Epithelial cell of proximal tubule (primary cell): ENCODE measurements at regions not wholly inside any gene's neighbourhood (a gene's known extent, or its start where the extent isn't known, plus 50 kb on each side); places are given as distances from the start of the nearest gene placed in this dataset.

Source experiments
- DNase-seq: peaks from one replicate; pipeline ENCODE4 v3.0.0-alpha.2; 2011; ENCODE audit warnings: low read depth
- H3K4me3 ChIP-seq: 2 replicates; pipeline ENCODE4 v1.5.1; 2011; ENCODE audit warnings: low read depth, mild to moderate bottlenecking, low read length
- TF ChIP-seq, protein P1 (sequence below): conservative IDR thresholded peaks from 2 replicates; pipeline ENCODE4 v1.5.1; 2012; ENCODE audit warnings: low read depth, mild to moderate bottlenecking, low read length

- H3K4me3 ChIP-seq: no peak overlapping the region
- TF ChIP-seq, protein P1, sequence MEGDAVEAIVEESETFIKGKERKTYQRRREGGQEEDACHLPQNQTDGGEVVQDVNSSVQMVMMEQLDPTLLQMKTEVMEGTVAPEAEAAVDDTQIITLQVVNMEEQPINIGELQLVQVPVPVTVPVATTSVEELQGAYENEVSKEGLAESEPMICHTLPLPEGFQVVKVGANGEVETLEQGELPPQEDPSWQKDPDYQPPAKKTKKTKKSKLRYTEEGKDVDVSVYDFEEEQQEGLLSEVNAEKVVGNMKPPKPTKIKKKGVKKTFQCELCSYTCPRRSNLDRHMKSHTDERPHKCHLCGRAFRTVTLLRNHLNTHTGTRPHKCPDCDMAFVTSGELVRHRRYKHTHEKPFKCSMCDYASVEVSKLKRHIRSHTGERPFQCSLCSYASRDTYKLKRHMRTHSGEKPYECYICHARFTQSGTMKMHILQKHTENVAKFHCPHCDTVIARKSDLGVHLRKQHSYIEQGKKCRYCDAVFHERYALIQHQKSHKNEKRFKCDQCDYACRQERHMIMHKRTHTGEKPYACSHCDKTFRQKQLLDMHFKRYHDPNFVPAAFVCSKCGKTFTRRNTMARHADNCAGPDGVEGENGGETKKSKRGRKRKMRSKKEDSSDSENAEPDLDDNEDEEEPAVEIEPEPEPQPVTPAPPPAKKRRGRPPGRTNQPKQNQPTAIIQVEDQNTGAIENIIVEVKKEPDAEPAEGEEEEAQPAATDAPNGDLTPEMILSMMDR: no peak
- no peak for DNase-seq
Observed at GRCh38 chr1:201778279-201779065, 50.5 kb upstream of the IPO9 start.
